Testis (tissue), 2 donors: ENCODE measurements at regions not wholly inside any gene's neighbourhood (a gene's known extent, or its start where the extent isn't known, plus 50 kb on each side); places are given as distances from the start of the nearest gene placed in this dataset.

Experiments
- CTCF ChIP-seq, 3 experiments: fragments of 450-650 bp in 2 of 3; fragments of 200-600 bp in 1 of 3; sonication (generic) in 1 of 3; IDR thresholded peaks; one replicate each; pipeline ENCODE4 v1.5.1; 2016 to 2019; ENCODE audit warnings: antibody characterized with exemption in 3 of 3, mild to moderate bottlenecking in 2 of 3, moderate library complexity in 1 of 3
- POLR2A ChIP-seq: fragments of 450-650 bp; IDR thresholded peaks from one replicate; pipeline ENCODE4 v1.6.1; 2017; ENCODE audit warnings: antibody characterized with exemption, mild to moderate bottlenecking, moderate library complexity

GRCh38 chr3:14260463-14260862 lies 81.8 kb downstream of the LSM3 start:
- TF ChIP-seq CTCF (IDR thresholded peaks at IDR 0.05), result no peak
- no peak for TF ChIP-seq POLR2A
